IMR-90 (cell line): ENCODE measurements at regions not wholly inside any gene's neighbourhood (a gene's known extent, or its start where the extent isn't known, plus 50 kb on each side); places are given as distances from the start of the nearest gene placed in this dataset.

Experiments
- ATAC-seq: fragments of 200-7000 bp; cut with Tn5 transposase; 2 replicates; pipeline ENCODE4 v1.9.1; 2020; ENCODE audit warnings: low read depth, mild to moderate bottlenecking, moderate library complexity
- BruUV-seq: library from RNA; stranded (reverse); fragments of 400-500 nt; replicated peaks from 2 replicates; lab custom pipeline; 2021; lab: Mats Ljungman, UMichigan
- CTCF ChIA-PET: fragments of 300-600 bp; formaldehyde crosslinking; extraction: SDS; loops from one replicate; lab custom pipeline; 2021; ENCODE audit warnings: antibody characterized with exemption; lab: Yijun Ruan, JAX
- POLR2A ChIA-PET: fragments of 300-600 bp; sonication (Branson Sonifier 250); formaldehyde crosslinking; loops from one replicate; lab custom pipeline; 2022; ENCODE audit warnings: antibody characterized with exemption; ENCODE audit not compliant: unreplicated experiment; lab: Charles Lee
- DNase-seq: peaks from one replicate; pipeline ENCODE4 v3.0.0; 2013
- H2AFZ ChIP-seq: replicated peaks from 2 replicates; pipeline ENCODE3; 2013; ENCODE audit warnings: low read length, mild to moderate bottlenecking; ENCODE audit not compliant: poor library complexity
- H2AK5ac ChIP-seq: 2 replicates; pipeline ENCODE4 v1.6.1; 2013; ENCODE audit warnings: low read depth, low read length, inconsistent platforms
- H2AK9ac ChIP-seq: replicated peaks from 2 replicates; pipeline ENCODE3; 2013; ENCODE audit warnings: mild to moderate bottlenecking, low read depth, low read length, moderate library complexity; ENCODE audit not compliant: poor library complexity
- H2BK120ac ChIP-seq: 2 replicates; pipeline ENCODE4 v1.6.1; 2013; ENCODE audit warnings: low read depth, low read length, inconsistent platforms
- H2BK15ac ChIP-seq: 3 replicates; pipeline ENCODE4 v1.6.1; 2013; ENCODE audit warnings: low read depth, low read length, inconsistent platforms
- H2BK20ac ChIP-seq: 2 replicates; pipeline ENCODE4 v1.6.1; 2013; ENCODE audit warnings: low read depth, mild to moderate bottlenecking, inconsistent platforms, low read length, moderate library complexity
- H2BK5ac ChIP-seq: 2 replicates; pipeline ENCODE4 v1.6.1; 2013; ENCODE audit warnings: mild to moderate bottlenecking, low read depth, low read length, inconsistent platforms; ENCODE audit not compliant: poor library complexity, severe bottlenecking
- H3K14ac ChIP-seq: replicated peaks from 2 replicates; pipeline ENCODE4 v1.6.1; 2013; ENCODE audit warnings: low read depth, low read length, inconsistent platforms
- H3K18ac ChIP-seq: 2 replicates; pipeline ENCODE4 v1.6.1; 2013; ENCODE audit warnings: low read depth, low read length, control low read depth
- H3K23ac ChIP-seq: 2 replicates; pipeline ENCODE4 v1.6.1; 2013; ENCODE audit warnings: low read depth, low read length, inconsistent platforms
- H3K27ac ChIP-seq: 2 replicates; pipeline ENCODE4 v1.5.1; 2013; ENCODE audit warnings: mild to moderate bottlenecking, control low read depth, low read length; ENCODE audit not compliant: insufficient read depth
- H3K27me3 ChIP-seq: 2 replicates; pipeline ENCODE4 v1.6.1; 2013; ENCODE audit warnings: low read length; ENCODE audit not compliant: control insufficient read depth, insufficient read depth
- H3K36me3 ChIP-seq: 2 replicates; pipeline ENCODE4 v1.6.1; 2013; ENCODE audit warnings: low read length, mixed read lengths; ENCODE audit not compliant: control insufficient read depth, insufficient read depth
- H3K4ac ChIP-seq: 2 replicates; pipeline ENCODE4 v1.6.1; 2013; ENCODE audit warnings: low read depth, low read length, inconsistent platforms
- H3K4me1 ChIP-seq: 2 replicates; pipeline ENCODE4 v1.6.1; 2013; ENCODE audit warnings: low read length, mixed read lengths; ENCODE audit not compliant: control insufficient read depth, insufficient read depth
- H3K4me2 ChIP-seq: 2 replicates; pipeline ENCODE4 v1.6.1; 2013; ENCODE audit warnings: low read depth, mild to moderate bottlenecking, control low read depth, low read length, moderate library complexity
- H3K4me3 ChIP-seq: 2 replicates; pipeline ENCODE4 v1.5.1; 2013; ENCODE audit warnings: low read depth, mild to moderate bottlenecking, control low read depth, low read length, moderate library complexity; ENCODE audit not compliant: insufficient read depth
- H3K56ac ChIP-seq: 2 replicates; pipeline ENCODE4 v1.6.1; 2013; ENCODE audit warnings: low read length, inconsistent platforms; ENCODE audit not compliant: insufficient read depth; ENCODE audit errors: extremely low read depth
- H3K79me1 ChIP-seq, 2 experiments: 2 replicates each; pipeline ENCODE4 v1.6.1; 2013; ENCODE audit warnings: low read length in 2 of 2, inconsistent platforms in 1 of 2, low read depth in 1 of 2
- H3K9ac ChIP-seq: 2 replicates; pipeline ENCODE4 v1.6.1; 2013; ENCODE audit warnings: low read depth, low read length, control low read depth
- H3K9me1 ChIP-seq: 2 replicates; pipeline ENCODE4 v1.6.1; 2013; ENCODE audit warnings: low read length, inconsistent platforms; ENCODE audit not compliant: insufficient read depth
- H3K9me3 ChIP-seq: 2 replicates; pipeline ENCODE4 v1.6.1; 2013; ENCODE audit warnings: low read length; ENCODE audit not compliant: control insufficient read depth, insufficient read depth
- H4K20me1 ChIP-seq: 2 replicates; pipeline ENCODE4 v1.6.1; 2013; ENCODE audit warnings: low read length, inconsistent platforms; ENCODE audit not compliant: insufficient read depth
- H4K5ac ChIP-seq: 2 replicates; pipeline ENCODE4 v1.6.1; 2013; ENCODE audit warnings: mild to moderate bottlenecking, low read depth, low read length, control low read depth
- H4K8ac ChIP-seq, 2 experiments: 2 replicates each; pipeline ENCODE4 v1.6.1; 2013; ENCODE audit warnings: low read depth in 2 of 2, low read length in 2 of 2, control low read depth in 1 of 2, inconsistent platforms in 1 of 2
- H4K91ac ChIP-seq: 2 replicates; pipeline ENCODE4 v1.6.1; 2013; ENCODE audit warnings: low read depth, low read length, inconsistent platforms; ENCODE audit not compliant: insufficient read depth
- BHLHE40 ChIP-seq: fragments of 150-350 bp; IDR thresholded peaks from 2 replicates; pipeline ENCODE4 v1.6.1; 2016; ENCODE audit warnings: mild to moderate bottlenecking, low read depth, low read length
- CEBPB ChIP-seq: IDR thresholded peaks from 2 replicates; pipeline ENCODE4 v1.6.1; 2012; ENCODE audit warnings: low read depth, low read length, improper control_type of control experiment
- FOS ChIP-seq: fragments of 150-350 bp; IDR thresholded peaks from 2 replicates; pipeline ENCODE4 v1.6.1; 2016; ENCODE audit warnings: low read depth, low read length
- NFE2L2 ChIP-seq: fragments of 150-350 bp; IDR thresholded peaks from 2 replicates; pipeline ENCODE4 v1.6.1; 2016; ENCODE audit warnings: low read depth, mild to moderate bottlenecking, low read length
- RAD21 ChIP-seq: IDR thresholded peaks from 2 replicates; pipeline ENCODE4 v1.6.1; 2012; ENCODE audit warnings: low read length, improper control_type of control experiment
- RFX5 ChIP-seq: IDR thresholded peaks from 2 replicates; pipeline ENCODE4 v1.8.0; 2012; ENCODE audit warnings: low read depth, mild to moderate bottlenecking, low read length, moderate library complexity
- USF2 ChIP-seq: fragments of 150-350 bp; IDR thresholded peaks from 2 replicates; pipeline ENCODE4 v1.6.1; 2017; ENCODE audit warnings: mild to moderate bottlenecking, antibody characterized with exemption, low read length, low read depth
- WGBS, 2 experiments: methylation state at CpG; one replicate each; pipeline versions ENCODE4 v1.1.5 to v1.1.7; 2013; ENCODE audit warnings: missing lambda C conversion rate in 2 of 2; ENCODE audit not compliant: insufficient read length in 1 of 2; ENCODE audit errors: extremely low coverage in 2 of 2; 5-methylcytosine and 5-hydroxymethylcytosine counted together
- dilution Hi-C: fragments of 300-500 bp; cut with HindIII; formaldehyde crosslinking; loops from one replicate; pipeline ENCODE4 v1.14.3; 2018; ENCODE audit warnings: low sequenced_read_pairs; ENCODE audit not compliant: unreplicated experiment
- in situ Hi-C: fragments of 300-500 bp; cut with MboI; formaldehyde crosslinking; loops from 3 replicates; pipeline ENCODE4 v1.14.3; 2019; ENCODE audit warnings: low sequenced_read_pairs, inconsistent platforms, mixed read lengths
- intact Hi-C: fragments of 100-400 bp; cut with micrococcal nuclease; formaldehyde crosslinking; loops from 2 replicates; pipeline ENCODE4 v1.10.0; 2022

- Histone ChIP-seq H2AFZ (no peak overlapping the region), H2BK5ac (no peak overlapping the region), H3K14ac (no peak overlapping the region), H4K8ac (no peak overlapping the region), H3K4me1 (no peaks in the 10 kb centered on the region), H3K9me3 (peaks cover 27% of the 10 kb centered on the region), H3K56ac (no peak overlapping the region), H2AK5ac (no peak overlapping the region), H3K4me2 (no peak overlapping the region), H3K9ac (no peak overlapping the region), H3K4ac (no peak overlapping the region), H3K36me3 (no peaks in the 10 kb centered on the region), H3K9me1 (no peaks in the 10 kb centered on the region), H3K23ac (no peak overlapping the region), H3K27me3 (no peaks in the 10 kb centered on the region), H4K20me1 (no peaks in the 10 kb centered on the region), H3K79me1 (no peaks in the 10 kb centered on the region), H3K4me3 (no peak overlapping the region), H3K18ac (no peak overlapping the region), H3K27ac (no peak overlapping the region), H2AK9ac (no peak overlapping the region), H2BK120ac (no peak overlapping the region), H2BK15ac (no peak overlapping the region), H4K5ac (no peak overlapping the region), H2BK20ac (no peak overlapping the region), H4K91ac (no peak overlapping the region)
- intact Hi-C loops: no loop called here
- TF ChIP-seq RFX5: no peak
- no peak for TF ChIP-seq NFE2L2
- TF ChIP-seq BHLHE40: no peak
- TF ChIP-seq RAD21: no peak
- no peak for TF ChIP-seq FOS
- TF ChIP-seq USF2: no peak
- no peak for TF ChIP-seq CEBPB
- ChIA-PET POLR2A (no interaction called here), CTCF (no interaction called here)
- ATAC-seq (no peak), DNase-seq (no peak)
- dilution Hi-C loops: no loop called here
- WGBS, 2 experiments: 0% methylated on average over 1 of the region's 8 CpGs; no CpG with 5 or more reads in 1 of the 2 experiments
- no TSS peak for BruUV-seq
- in situ Hi-C loops: no loop called here
Measured at GRCh38 chr14:94918896-94919295, 149.0 kb upstream of the GSC start.
